Right lobe of liver (tissue), 6 donors: ENCODE measurements at regions not wholly inside any gene's neighbourhood (a gene's known extent, or its start where the extent isn't known, plus 50 kb on each side); places are given as distances from the start of the nearest gene placed in this dataset.

Source experiments
- ATAC-seq, 4 donors: fragments of 200-7000 bp; cut with Tn5 transposase; one replicate each; pipeline ENCODE4 v1.9.1; 2020; ENCODE audit warnings: mild to moderate bottlenecking in 4 of 4, moderate library complexity in 4 of 4
- DNase-seq, 3 donors: peaks; one replicate each; pipeline ENCODE4 v3.0.0-alpha.2; 2020
- H3K27ac ChIP-seq, 3 donors: fragments of 200-600 bp; one replicate each; pipeline ENCODE4 v1.8.0; 2022
- H3K27me3 ChIP-seq, 2 donors: fragments of 200-600 bp; one replicate each; pipeline ENCODE4 v1.8.0; 2022
- H3K36me3 ChIP-seq, 4 donors: fragments of 200-600 bp; sonication (generic) in 1 of 4; one replicate each; pipeline versions ENCODE4 v1.5.1 to v1.8.0; 2017 to 2022; ENCODE audit warnings: control low read depth in 1 of 4
- H3K4me1 ChIP-seq, 4 donors: fragments of 200-600 bp; sonication (generic) in 1 of 4; one replicate each; pipeline versions ENCODE4 v1.5.1 to v1.8.0; 2017 to 2022; ENCODE audit warnings: control low read depth in 1 of 4
- H3K4me3 ChIP-seq, 3 donors: fragments of 200-600 bp; one replicate each; pipeline ENCODE4 v1.8.0; 2022
- H3K9me3 ChIP-seq, 4 donors: fragments of 200-600 bp; sonication (generic) in 1 of 4; one replicate each; pipeline versions ENCODE4 v1.5.1 to v1.8.0; 2017 to 2022; ENCODE audit warnings: control low read depth in 1 of 4
- CTCF ChIP-seq, 4 donors: fragments of 200-600 bp in 3 of 4; fragments of 450-650 bp in 1 of 4; IDR thresholded peaks; one replicate each; pipeline versions ENCODE4 v1.5.1 to v1.8.0; 2016 to 2022; ENCODE audit warnings: antibody characterized with exemption in 4 of 4, mild to moderate bottlenecking in 2 of 4
- POLR2A ChIP-seq: fragments of 450-650 bp; IDR thresholded peaks from one replicate; pipeline ENCODE4 v1.6.1; 2017; ENCODE audit warnings: antibody characterized with exemption, mild to moderate bottlenecking
- WGBS: methylation state at CpG from one replicate; pipeline ENCODE4 v1.1.6; 2018; ENCODE audit warnings: low coverage, low lambda C conversion rate; ENCODE audit not compliant: insufficient coverage; ENCODE audit errors: missing lambda C conversion rate; 5-methylcytosine and 5-hydroxymethylcytosine counted together
- intact Hi-C, 2 donors: fragments of 100-400 bp; cut with DNase I; formaldehyde crosslinking; loops; one replicate each; pipeline versions ENCODE4 v1.11.2 to v1.14.1; 2022
- donor health status: DM: no; HTN: yes; CAD: no.
- donor health status: DM: no; HTN: no; CAD: no.
- donor health status: DM: no; HTN: no; CAD: no.
- donor health status: DM: no; HTN: yes; CAD: no.
- donor health status: DM: no; HTN: yes; CAD: no.

- ATAC-seq = no peak
- 3% methylated on average over 2 of the region's 2 CpGs for WGBS
- H3K36me3 ChIP-seq = no peaks in the 10 kb centered on the region
- no peaks in the 10 kb centered on the region for H3K27me3 ChIP-seq
- TF ChIP-seq POLR2A (no peak), CTCF (IDR thresholded peaks at IDR 0.05) (no peak)
- no peak overlapping the region for H3K4me3 ChIP-seq
- H3K4me1 ChIP-seq = no peaks in the 10 kb centered on the region
- DNase-seq = no peak
- H3K27ac ChIP-seq = no peak overlapping the region
- H3K9me3 ChIP-seq = no peaks in the 10 kb centered on the region
- intact Hi-C loops = no loop called here
Observed at GRCh38 chr4:54937501-54937900, 187.9 kb downstream of the KDR start.

GRCh38 chr4:54933579-54933978 is 191.8 kb downstream of the KDR start:
- no peak overlapping the region for H3K4me3 ChIP-seq
- H3K27me3 ChIP-seq = no peaks in the 10 kb centered on the region
- H3K27ac ChIP-seq = no peak overlapping the region
- no peaks in the 10 kb centered on the region for H3K36me3 ChIP-seq
- no peaks in the 10 kb centered on the region for H3K4me1 ChIP-seq
- no peaks in the 10 kb centered on the region for H3K9me3 ChIP-seq
- 68% methylated on average over 2 of the region's 2 CpGs for WGBS
- ATAC-seq = no peak
- TF ChIP-seq CTCF (IDR thresholded peaks at IDR 0.05) (no peak), POLR2A (no peak)
- intact Hi-C loops = no loop called here
- DNase-seq = no peak

GRCh38 chr4:54930226-54930625 is 195.2 kb downstream of the KDR start:
- no peaks in the 10 kb centered on the region for H3K4me1 ChIP-seq
- DNase-seq (no peak), ATAC-seq (peak in 2 of 4 donors; percentile 62 to 71)
- H3K9me3 ChIP-seq = no peaks in the 10 kb centered on the region
- H3K27me3 ChIP-seq = no peaks in the 10 kb centered on the region
- intact Hi-C loops = no loop called here
- TF ChIP-seq CTCF (IDR thresholded peaks at IDR 0.05) (no peak), POLR2A (no peak)
- no peaks in the 10 kb centered on the region for H3K36me3 ChIP-seq
- 29% methylated on average over 6 of the region's 6 CpGs for WGBS
- no peak overlapping the region for H3K4me3 ChIP-seq
- no peak overlapping the region for H3K27ac ChIP-seq

- Histone ChIP-seq H3K9me3 (no peaks in the 10 kb centered on the region), H3K36me3 (no peaks in the 10 kb centered on the region), H3K27ac (no peak overlapping the region), H3K4me1 (no peaks in the 10 kb centered on the region), H3K27me3 (no peaks in the 10 kb centered on the region), H3K4me3 (no peak overlapping the region)
- 67% methylated on average over 4 of the region's 4 CpGs for WGBS
- TF ChIP-seq POLR2A = no peak
- no peak for TF ChIP-seq CTCF (IDR thresholded peaks at IDR 0.05)
- ATAC-seq (no peak), DNase-seq (no peak)
- intact Hi-C loops = no loop called here
Observed at GRCh38 chr4:54929459-54929858, 195.9 kb downstream of the KDR start.

- intact Hi-C loops = no loop called here
- Histone ChIP-seq H3K36me3 (no peaks in the 10 kb centered on the region), H3K9me3 (no peaks in the 10 kb centered on the region), H3K4me1 (no peaks in the 10 kb centered on the region), H3K4me3 (no peak overlapping the region), H3K27ac (no peak overlapping the region), H3K27me3 (no peaks in the 10 kb centered on the region)
- no peak for DNase-seq
- no peak for TF ChIP-seq POLR2A
- TF ChIP-seq CTCF (IDR thresholded peaks at IDR 0.05) = no peak
- ATAC-seq = no peak
Observed at GRCh38 chr4:54924891-54925290, 200.5 kb downstream of the KDR start.
